ENCODE measurements at regions not wholly inside any gene's neighbourhood (a gene's known extent, or its start where the extent isn't known, plus 50 kb on each side); places are given as distances from the start of the nearest gene placed in this dataset.

GRCh38 chr20:57879437-57879778 is 169.6 kb upstream of the PMEPA1 start:
- H3K4me3 ChIP-seq (ENCODE audit: low read length) = no peak overlapping the region
- H3K4me2 ChIP-seq (ENCODE audit: low read length) = no peak overlapping the region
- peaks cover 88% of the 10 kb centered on the region for H3K27me3 ChIP-seq (ENCODE audit: low read depth, low read length)
- TF ChIP-seq EZH2phosphoT487 (IDR thresholded peaks at IDR 0.05; ENCODE audit: low read depth) (no peak), CTCF (IDR thresholded peaks at IDR 0.05; ENCODE audit: low read depth, low read length) (no peak)
- H3K79me2 ChIP-seq (ENCODE audit: low read length) = no peaks in the 10 kb centered on the region
- no peaks in the 10 kb centered on the region for H3K4me1 ChIP-seq (ENCODE audit: low read length)
- H2AFZ ChIP-seq (ENCODE audit: low read depth, low read length) = no peak overlapping the region
- H4K20me1 ChIP-seq (ENCODE audit: insufficient read depth, low read length) = no peaks in the 10 kb centered on the region
- H3K9ac ChIP-seq (ENCODE audit: low read length) = no peak overlapping the region
- H3K27ac ChIP-seq (ENCODE audit: low read length) = no peak overlapping the region
- no peaks in the 10 kb centered on the region for H3K9me3 ChIP-seq (ENCODE audit: insufficient read depth, low read length)
- no peaks in the 10 kb centered on the region for H3K36me3 ChIP-seq (replicated peaks; ENCODE audit: low read depth, low read length)

GRCh38 chr20:57878786-57879424 is 169.1 kb upstream of the PMEPA1 start:
- H3K9ac ChIP-seq (ENCODE audit: low read length) = no peak overlapping the region
- H3K36me3 ChIP-seq (replicated peaks; ENCODE audit: low read depth, low read length) = no peaks in the 10 kb centered on the region
- TF ChIP-seq CTCF (IDR thresholded peaks at IDR 0.05; ENCODE audit: low read depth, low read length) (no peak), EZH2phosphoT487 (IDR thresholded peaks at IDR 0.05; ENCODE audit: low read depth) (no peak)
- H3K4me3 ChIP-seq (ENCODE audit: low read length) = no peak overlapping the region
- no peaks in the 10 kb centered on the region for H3K79me2 ChIP-seq (ENCODE audit: low read length)
- no peak overlapping the region for H3K4me2 ChIP-seq (ENCODE audit: low read length)
- H4K20me1 ChIP-seq (ENCODE audit: insufficient read depth, low read length) = no peaks in the 10 kb centered on the region
- H3K27me3 ChIP-seq (ENCODE audit: low read depth, low read length) = peaks cover 93% of the 10 kb centered on the region
- no peak overlapping the region for H3K27ac ChIP-seq (ENCODE audit: low read length)
- no peaks in the 10 kb centered on the region for H3K4me1 ChIP-seq (ENCODE audit: low read length)
- H3K9me3 ChIP-seq (ENCODE audit: insufficient read depth, low read length) = no peaks in the 10 kb centered on the region
- no peak overlapping the region for H2AFZ ChIP-seq (ENCODE audit: low read depth, low read length)

- Histone ChIP-seq H3K36me3 (replicated peaks; ENCODE audit: low read depth, low read length) (no peaks in the 10 kb centered on the region), H3K4me3 (ENCODE audit: low read length) (no peak overlapping the region), H2AFZ (ENCODE audit: low read depth, low read length) (no peak overlapping the region), H3K4me2 (ENCODE audit: low read length) (no peak overlapping the region), H4K20me1 (ENCODE audit: insufficient read depth, low read length) (no peaks in the 10 kb centered on the region), H3K27me3 (ENCODE audit: low read depth, low read length) (peaks cover 93% of the 10 kb centered on the region), H3K4me1 (ENCODE audit: low read length) (no peaks in the 10 kb centered on the region), H3K27ac (ENCODE audit: low read length) (no peak overlapping the region), H3K9ac (ENCODE audit: low read length) (no peak overlapping the region), H3K9me3 (ENCODE audit: insufficient read depth, low read length) (no peaks in the 10 kb centered on the region), H3K79me2 (ENCODE audit: low read length) (no peaks in the 10 kb centered on the region)
- TF ChIP-seq EZH2phosphoT487 (IDR thresholded peaks at IDR 0.05; ENCODE audit: low read depth) = no peak
- TF ChIP-seq CTCF (IDR thresholded peaks at IDR 0.05; ENCODE audit: low read depth, low read length) = no peak
Observed at GRCh38 chr20:57877995-57878394, 168.2 kb upstream of the PMEPA1 start.

- Histone ChIP-seq H3K9me3 (ENCODE audit: insufficient read depth, low read length) (no peaks in the 10 kb centered on the region), H2AFZ (ENCODE audit: low read depth, low read length) (no peak overlapping the region), H3K4me1 (ENCODE audit: low read length) (no peaks in the 10 kb centered on the region), H3K27me3 (ENCODE audit: low read depth, low read length) (peaks cover 92% of the 10 kb centered on the region), H3K27ac (ENCODE audit: low read length) (no peak overlapping the region), H3K4me3 (ENCODE audit: low read length) (no peak overlapping the region), H3K4me2 (ENCODE audit: low read length) (no peak overlapping the region), H3K79me2 (ENCODE audit: low read length) (no peaks in the 10 kb centered on the region), H3K9ac (ENCODE audit: low read length) (no peak overlapping the region), H3K36me3 (replicated peaks; ENCODE audit: low read depth, low read length) (no peaks in the 10 kb centered on the region), H4K20me1 (ENCODE audit: insufficient read depth, low read length) (no peaks in the 10 kb centered on the region)
- no peak for TF ChIP-seq EZH2phosphoT487 (IDR thresholded peaks at IDR 0.05; ENCODE audit: low read depth)
- no peak for TF ChIP-seq CTCF (IDR thresholded peaks at IDR 0.05; ENCODE audit: low read depth, low read length)
Observed at GRCh38 chr20:57877131-57877824, 167.5 kb upstream of the PMEPA1 start.
